ENCODE measurements at regions not wholly inside any gene's neighbourhood (a gene's known extent, or its start where the extent isn't known, plus 50 kb on each side); places are given as distances from the start of the nearest gene placed in this dataset.

- no peaks in the 10 kb centered on the region for H3K36me3 Mint-ChIP-seq
- H3K9me3 Mint-ChIP-seq, result peaks cover 4% of the 10 kb centered on the region
- H3K4me3 Mint-ChIP-seq, result no peak overlapping the region
- H3K4me1 Mint-ChIP-seq, result peaks cover 33% of the 10 kb centered on the region
- ATAC-seq (no peak), DNase-seq (ENCODE audit: low spot score in 2 of 2) (no peak)
- H3K27ac Mint-ChIP-seq, result no peak overlapping the region
Observed at GRCh38 chr3:107958146-107958545, 132.7 kb downstream of the CD47 start.

GRCh38 chr3:107956991-107957900 is 133.6 kb downstream of the CD47 start:
- no peak for ATAC-seq
- H3K27ac Mint-ChIP-seq, result no peak overlapping the region
- DNase-seq (ENCODE audit: low spot score in 2 of 2), result no peak
- H3K36me3 Mint-ChIP-seq, result no peaks in the 10 kb centered on the region
- H3K4me3 Mint-ChIP-seq, result no peak overlapping the region
- H3K4me1 Mint-ChIP-seq, result peaks cover 34% of the 10 kb centered on the region
- H3K9me3 Mint-ChIP-seq, result peaks cover 4% of the 10 kb centered on the region

GRCh38 chr3:107954845-107955244 is 136.0 kb downstream of the CD47 start:
- Mint-ChIP-seq H3K9me3 (peaks cover 3% of the 10 kb centered on the region), H3K27ac (no peak overlapping the region), H3K36me3 (no peaks in the 10 kb centered on the region), H3K4me1 (peaks cover 34% of the 10 kb centered on the region), H3K4me3 (no peak overlapping the region)
- ATAC-seq (no peak), DNase-seq (ENCODE audit: low spot score in 2 of 2) (no peak)

GRCh38 chr3:107953722-107954121 is 137.1 kb downstream of the CD47 start:
- ATAC-seq (peak; percentile 37), DNase-seq (ENCODE audit: low spot score in 2 of 2) (no peak)
- H3K4me3 Mint-ChIP-seq, result no peak overlapping the region
- peak overlapping the region; percentile 49 for H3K27ac Mint-ChIP-seq
- H3K9me3 Mint-ChIP-seq, result no peaks in the 10 kb centered on the region
- no peaks in the 10 kb centered on the region for H3K36me3 Mint-ChIP-seq
- H3K4me1 Mint-ChIP-seq, result peaks cover 34% of the 10 kb centered on the region

GRCh38 chr3:107951126-107951525 is 139.7 kb downstream of the CD47 start:
- Mint-ChIP-seq H3K4me3 (no peak overlapping the region), H3K9me3 (peaks cover 4% of the 10 kb centered on the region), H3K36me3 (no peaks in the 10 kb centered on the region), H3K27ac (no peak overlapping the region), H3K4me1 (peaks cover 22% of the 10 kb centered on the region)
- DNase-seq (ENCODE audit: low spot score in 2 of 2), result no peak
- ATAC-seq, result no peak

GRCh38 chr3:107950417-107950816 is 140.4 kb downstream of the CD47 start:
- ATAC-seq (no peak), DNase-seq (ENCODE audit: low spot score in 2 of 2) (no peak)
- no peaks in the 10 kb centered on the region for H3K36me3 Mint-ChIP-seq
- H3K27ac Mint-ChIP-seq, result no peak overlapping the region
- H3K4me3 Mint-ChIP-seq, result no peak overlapping the region
- peaks cover 22% of the 10 kb centered on the region for H3K4me1 Mint-ChIP-seq
- peaks cover 4% of the 10 kb centered on the region for H3K9me3 Mint-ChIP-seq

- H3K4me3 Mint-ChIP-seq, result no peak overlapping the region
- H3K36me3 Mint-ChIP-seq, result no peaks in the 10 kb centered on the region
- peaks cover 4% of the 10 kb centered on the region for H3K9me3 Mint-ChIP-seq
- H3K4me1 Mint-ChIP-seq, result peaks cover 15% of the 10 kb centered on the region
- ATAC-seq (no peak), DNase-seq (ENCODE audit: low spot score in 2 of 2) (no peak)
- no peak overlapping the region for H3K27ac Mint-ChIP-seq
Observed at GRCh38 chr3:107949394-107949970, 141.3 kb downstream of the CD47 start.

GRCh38 chr3:107947203-107947602 is 143.6 kb downstream of the CD47 start:
- H3K9me3 Mint-ChIP-seq, result peaks cover 4% of the 10 kb centered on the region
- H3K36me3 Mint-ChIP-seq, result no peaks in the 10 kb centered on the region
- H3K4me3 Mint-ChIP-seq, result no peak overlapping the region
- ATAC-seq (no peak), DNase-seq (ENCODE audit: low spot score in 2 of 2) (no peak)
- no peak overlapping the region for H3K27ac Mint-ChIP-seq
- H3K4me1 Mint-ChIP-seq, result peaks cover 25% of the 10 kb centered on the region

GRCh38 chr3:107946700-107947099 is 144.1 kb downstream of the CD47 start:
- ATAC-seq (no peak), DNase-seq (ENCODE audit: low spot score in 2 of 2) (no peak)
- Mint-ChIP-seq H3K27ac (no peak overlapping the region), H3K4me1 (peaks cover 30% of the 10 kb centered on the region), H3K4me3 (no peak overlapping the region), H3K9me3 (peaks cover 4% of the 10 kb centered on the region), H3K36me3 (no peaks in the 10 kb centered on the region)

GRCh38 chr3:107945417-107946094 is 145.3 kb downstream of the CD47 start:
- H3K4me1 Mint-ChIP-seq, result peaks cover 34% of the 10 kb centered on the region

GRCh38 chr3:107943786-107944523 is 146.9 kb downstream of the CD47 start:
- Mint-ChIP-seq H3K4me1 (peaks cover 34% of the 10 kb centered on the region), H3K36me3 (no peaks in the 10 kb centered on the region), H3K4me3 (no peak overlapping the region), H3K27ac (no peak overlapping the region), H3K9me3 (peaks cover 4% of the 10 kb centered on the region)
- DNase-seq (ENCODE audit: low spot score in 2 of 2) (no peak), ATAC-seq (no peak)

More at GRCh38 chr3:107945417-107946094, 145.3 kb downstream of the CD47 start:
- Mint-ChIP-seq H3K36me3 (no peaks in the 10 kb centered on the region), H3K27ac (no peak overlapping the region), H3K9me3 (peaks cover 4% of the 10 kb centered on the region), H3K4me3 (no peak overlapping the region)
- ATAC-seq (no peak), DNase-seq (ENCODE audit: low spot score in 2 of 2) (no peak)

- H3K4me1 Mint-ChIP-seq, result peaks cover 34% of the 10 kb centered on the region
- DNase-seq (ENCODE audit: low spot score in 2 of 2), result no peak
- no peaks in the 10 kb centered on the region for H3K36me3 Mint-ChIP-seq
- peaks cover 4% of the 10 kb centered on the region for H3K9me3 Mint-ChIP-seq
- ATAC-seq, result no peak
- no peak overlapping the region for H3K27ac Mint-ChIP-seq
- H3K4me3 Mint-ChIP-seq, result peak overlapping the region; percentile 25
Observed at GRCh38 chr3:107942951-107943749, 147.7 kb downstream of the CD47 start.

GRCh38 chr3:107942244-107942643 is 148.6 kb downstream of the CD47 start:
- H3K27ac Mint-ChIP-seq, result peak overlapping the region; percentile 61
- ATAC-seq (peak; percentile 99), DNase-seq (ENCODE audit: low spot score in 2 of 2) (peak in 1 of 2 donors; percentile 54)

GRCh38 chr3:107939691-107940442 is 151.0 kb downstream of the CD47 start:
- H3K36me3 Mint-ChIP-seq, result no peaks in the 10 kb centered on the region
- no peak for DNase-seq (ENCODE audit: low spot score in 2 of 2)
- peaks cover 34% of the 10 kb centered on the region for H3K4me1 Mint-ChIP-seq
- H3K27ac Mint-ChIP-seq, result no peak overlapping the region
- H3K4me3 Mint-ChIP-seq, result no peak overlapping the region
- ATAC-seq, result no peak
- no peaks in the 10 kb centered on the region for H3K9me3 Mint-ChIP-seq

More at GRCh38 chr3:107942244-107942643, 148.6 kb downstream of the CD47 start:
- Mint-ChIP-seq H3K4me3 (peak overlapping the region; percentile 25), H3K9me3 (peaks cover 4% of the 10 kb centered on the region), H3K36me3 (no peaks in the 10 kb centered on the region), H3K4me1 (peaks cover 34% of the 10 kb centered on the region)
